HCT116 (cell line): ENCODE measurements at regions not wholly inside any gene's neighbourhood (a gene's known extent, or its start where the extent isn't known, plus 50 kb on each side); places are given as distances from the start of the nearest gene placed in this dataset.
A peak's percentile ranks its signal among the peaks of the same experiment; 100 is the strongest.

ENCODE experiments used
- EZH2 ChIP-seq: fragments of 200-600 bp; sonication (generic); IDR thresholded peaks from 2 replicates; pipeline ENCODE4 v1.6.1; 2017; ENCODE audit warnings: antibody characterized with exemption, mixed run types
- EZH2phosphoT487 ChIP-seq: fragments of 200-600 bp; IDR thresholded peaks from 2 replicates; pipeline ENCODE4 v1.6.1; 2018; ENCODE audit warnings: antibody characterized with exemption, borderline replicate concordance
- POLR2A ChIP-seq: IDR thresholded peaks from 2 replicates; pipeline ENCODE4 v1.7.0; 2011; ENCODE audit warnings: borderline replicate concordance; ENCODE audit not compliant: insufficient read depth, insufficient read length; ENCODE audit errors: extremely low read depth
- POLR2AphosphoS5 ChIP-seq: IDR thresholded peaks from 2 replicates; pipeline ENCODE4 v1.6.1; 2011; ENCODE audit warnings: mild to moderate bottlenecking, low read depth, low read length, moderate library complexity
- RAD21 ChIP-seq: IDR thresholded peaks from 2 replicates; pipeline ENCODE4 v1.6.1; 2012; ENCODE audit warnings: low read depth, mild to moderate bottlenecking
- YY1 ChIP-seq: IDR thresholded peaks from 2 replicates; pipeline ENCODE4 v1.6.1; 2011; ENCODE audit warnings: low read length, low read depth, moderate library complexity, mild to moderate bottlenecking; ENCODE audit not compliant: insufficient replicate concordance; ENCODE audit errors: extremely low read depth
- TF ChIP-seq, protein P1 (sequence below), 3 experiments: fragments of 200-600 bp in 1 of 3; sonication (generic) in 1 of 3; IDR thresholded peaks in 2 of 3; conservative IDR thresholded peaks in 1 of 3; 2 replicates each; pipeline ENCODE4 v1.5.1; 2012 to 2017; ENCODE audit warnings: low read depth in 2 of 3, low read length in 2 of 3, antibody characterized with exemption in 1 of 3, borderline replicate concordance in 1 of 3, control low read depth in 1 of 3, mild to moderate bottlenecking in 1 of 3, mixed read lengths in 1 of 3, mixed run types in 1 of 3, moderate library complexity in 1 of 3; ENCODE audit not compliant: insufficient read depth in 1 of 3
- TF ChIP-seq, protein P2 (sequence below): IDR thresholded peaks from 2 replicates; pipeline ENCODE4 v1.6.1; 2012

DNA sequence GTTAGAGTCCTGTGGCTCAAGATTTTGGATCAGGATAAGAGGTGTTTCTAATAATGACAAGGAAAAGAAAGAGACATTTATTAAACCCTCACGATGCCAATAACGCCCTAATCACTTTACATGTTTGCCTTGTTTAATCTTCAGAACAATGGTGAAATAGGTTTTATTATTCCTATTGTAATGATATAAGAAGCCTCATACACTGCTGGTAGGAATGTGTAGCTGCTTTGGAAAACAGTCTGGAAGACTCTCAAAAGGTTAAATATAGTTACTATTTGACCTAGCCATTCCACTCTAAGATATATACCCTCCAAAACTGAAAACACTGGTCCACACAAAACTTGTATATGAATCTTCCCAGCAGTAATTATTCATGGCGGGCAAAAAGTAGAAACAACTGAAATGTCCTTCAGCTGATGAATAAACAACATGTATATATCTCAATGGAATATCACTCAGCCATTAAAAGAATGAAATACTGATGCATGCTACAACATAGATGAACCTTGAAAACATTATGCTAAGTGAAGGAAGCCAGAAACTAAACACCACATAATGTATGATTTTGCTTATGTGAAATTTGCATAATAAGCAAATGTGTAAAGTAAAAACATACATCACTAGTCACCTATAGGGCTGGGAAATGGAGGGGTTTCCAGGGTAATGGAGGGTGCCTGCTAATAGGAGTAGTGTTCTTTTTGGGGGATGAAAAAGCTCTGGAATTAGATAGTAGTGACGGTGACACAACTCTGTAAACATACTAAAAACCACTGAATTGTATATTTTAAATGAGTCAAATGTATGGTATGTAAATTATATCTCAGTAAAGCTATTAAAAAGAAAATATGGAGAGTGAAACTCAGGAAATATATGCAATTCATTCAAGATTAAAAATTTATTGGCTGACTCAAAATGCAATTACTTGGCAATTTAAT is 76.9 kb upstream of the ANK3 start:
- TF ChIP-seq POLR2A (no peak), POLR2AphosphoS5 (no peak), RAD21 (no peak), EZH2 (no peak), EZH2phosphoT487 (no peak), YY1 (no peak)
- TF ChIP-seq, protein P1, sequence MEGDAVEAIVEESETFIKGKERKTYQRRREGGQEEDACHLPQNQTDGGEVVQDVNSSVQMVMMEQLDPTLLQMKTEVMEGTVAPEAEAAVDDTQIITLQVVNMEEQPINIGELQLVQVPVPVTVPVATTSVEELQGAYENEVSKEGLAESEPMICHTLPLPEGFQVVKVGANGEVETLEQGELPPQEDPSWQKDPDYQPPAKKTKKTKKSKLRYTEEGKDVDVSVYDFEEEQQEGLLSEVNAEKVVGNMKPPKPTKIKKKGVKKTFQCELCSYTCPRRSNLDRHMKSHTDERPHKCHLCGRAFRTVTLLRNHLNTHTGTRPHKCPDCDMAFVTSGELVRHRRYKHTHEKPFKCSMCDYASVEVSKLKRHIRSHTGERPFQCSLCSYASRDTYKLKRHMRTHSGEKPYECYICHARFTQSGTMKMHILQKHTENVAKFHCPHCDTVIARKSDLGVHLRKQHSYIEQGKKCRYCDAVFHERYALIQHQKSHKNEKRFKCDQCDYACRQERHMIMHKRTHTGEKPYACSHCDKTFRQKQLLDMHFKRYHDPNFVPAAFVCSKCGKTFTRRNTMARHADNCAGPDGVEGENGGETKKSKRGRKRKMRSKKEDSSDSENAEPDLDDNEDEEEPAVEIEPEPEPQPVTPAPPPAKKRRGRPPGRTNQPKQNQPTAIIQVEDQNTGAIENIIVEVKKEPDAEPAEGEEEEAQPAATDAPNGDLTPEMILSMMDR (IDR thresholded peaks at IDR 0.05 in 2 of 3, conservative IDR thresholded peaks at IDR 0.05 in 1 of 3; ENCODE audit: borderline replicate concordance in 1 of 3, insufficient read depth in 1 of 3, low read depth in 2 of 3, low read length in 2 of 3), result peak in 1 of 3 experiments; percentile 36; a peak in 2 of 6 replicates
- TF ChIP-seq, protein P2, sequence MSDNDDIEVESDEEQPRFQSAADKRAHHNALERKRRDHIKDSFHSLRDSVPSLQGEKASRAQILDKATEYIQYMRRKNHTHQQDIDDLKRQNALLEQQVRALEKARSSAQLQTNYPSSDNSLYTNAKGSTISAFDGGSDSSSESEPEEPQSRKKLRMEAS, result no peak
